ENCODE measurements at regions not wholly inside any gene's neighbourhood (a gene's known extent, or its start where the extent isn't known, plus 50 kb on each side); places are given as distances from the start of the nearest gene placed in this dataset.
"Not testable (repeated sequence)": the region's sequence is repeated elsewhere in the genome, so short reads cannot be mapped to it uniquely, and the experiment has no call there.

DNA sequence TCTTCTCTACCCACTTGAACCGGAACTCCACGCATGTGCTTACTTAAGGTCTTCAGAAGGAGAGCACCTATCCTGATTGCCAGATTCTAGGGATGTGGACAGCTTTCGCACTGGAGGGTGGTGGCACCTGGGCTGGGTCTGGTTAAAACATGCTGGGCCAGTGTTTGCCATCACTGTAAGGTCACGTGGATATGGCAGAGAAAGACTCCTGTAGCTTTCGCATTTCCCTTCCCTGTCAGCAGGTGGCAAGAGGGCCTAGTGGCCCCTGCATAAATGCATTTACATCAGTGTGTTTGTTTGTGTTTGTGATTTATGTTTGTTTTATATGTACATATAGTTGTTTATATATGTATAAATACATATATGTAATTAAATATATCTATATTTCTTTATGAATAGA lies 192.5 kb downstream of the ANKRD36 start:
- TF ChIP-seq EZH2 (IDR thresholded peaks at IDR 0.05; ENCODE audit: borderline replicate concordance, control insufficient read depth, low read depth, low read length); CTCF (IDR thresholded peaks at IDR 0.05 in 2 of 3, conservative IDR thresholded peaks at IDR 0.05 in 1 of 3; ENCODE audit: control insufficient read depth in 2 of 3, extremely low read depth in 1 of 3, insufficient read depth in 1 of 3, low read depth in 3 of 3, low read length in 3 of 3); ATF2 (IDR thresholded peaks at IDR 0.05; ENCODE audit: low read length); ZNF274 (IDR thresholded peaks at IDR 0.05; ENCODE audit: insufficient read depth, insufficient read length); HDAC6 (IDR thresholded peaks at IDR 0.05; ENCODE audit: unreplicated experiment); PKNOX1 (IDR thresholded peaks at IDR 0.05); POLR2A (IDR thresholded peaks at IDR 0.05; ENCODE audit: low read depth, low read length); RAD21 (IDR thresholded peaks at IDR 0.05; ENCODE audit: insufficient read depth, low read depth, low read length); MEF2A (IDR thresholded peaks at IDR 0.05; ENCODE audit: insufficient read depth, low read depth, low read length); CBX3 (IDR thresholded peaks at IDR 0.05; ENCODE audit: borderline replicate concordance, low read depth); NRF1 (conservative IDR thresholded peaks at IDR 0.05; ENCODE audit: low read depth, low read length); BACH1 (IDR thresholded peaks at IDR 0.05; ENCODE audit: borderline replicate concordance): not testable (repeated sequence)
- TF ChIP-seq, protein P1, sequence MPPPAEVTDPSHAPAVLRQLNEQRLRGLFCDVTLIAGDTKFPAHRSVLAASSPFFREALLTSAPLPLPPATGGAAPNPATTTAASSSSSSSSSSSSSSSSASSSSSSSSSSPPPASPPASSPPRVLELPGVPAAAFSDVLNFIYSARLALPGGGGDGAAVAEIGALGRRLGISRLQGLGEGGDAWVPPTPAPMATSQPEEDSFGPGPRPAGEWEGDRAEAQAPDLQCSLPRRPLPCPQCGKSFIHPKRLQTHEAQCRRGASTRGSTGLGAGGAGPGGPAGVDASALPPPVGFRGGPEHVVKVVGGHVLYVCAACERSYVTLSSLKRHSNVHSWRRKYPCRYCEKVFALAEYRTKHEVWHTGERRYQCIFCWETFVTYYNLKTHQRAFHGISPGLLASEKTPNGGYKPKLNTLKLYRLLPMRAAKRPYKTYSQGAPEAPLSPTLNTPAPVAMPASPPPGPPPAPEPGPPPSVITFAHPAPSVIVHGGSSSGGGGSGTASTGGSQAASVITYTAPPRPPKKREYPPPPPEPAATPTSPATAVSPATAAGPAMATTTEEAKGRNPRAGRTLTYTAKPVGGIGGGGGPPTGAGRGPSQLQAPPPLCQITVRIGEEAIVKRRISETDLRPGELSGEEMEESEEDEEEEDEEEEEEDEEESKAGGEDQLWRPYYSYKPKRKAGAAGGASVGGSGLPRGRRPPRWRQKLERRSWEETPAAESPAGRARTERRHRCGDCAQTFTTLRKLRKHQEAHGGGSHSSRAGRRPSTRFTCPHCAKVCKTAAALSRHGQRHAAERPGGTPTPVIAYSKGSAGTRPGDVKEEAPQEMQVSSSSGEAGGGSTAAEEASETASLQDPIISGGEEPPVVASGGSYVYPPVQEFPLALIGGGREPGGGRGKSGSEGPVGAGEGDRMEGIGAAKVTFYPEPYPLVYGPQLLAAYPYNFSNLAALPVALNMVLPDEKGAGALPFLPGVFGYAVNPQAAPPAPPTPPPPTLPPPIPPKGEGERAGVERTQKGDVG (CRISPR knock-in tag; IDR thresholded peaks at IDR 0.05) = not testable (repeated sequence)
